Neural crest cell (in vitro differentiated cells): ENCODE measurements at regions not wholly inside any gene's neighbourhood (a gene's known extent, or its start where the extent isn't known, plus 50 kb on each side); places are given as distances from the start of the nearest gene placed in this dataset.

Experiments
- DNase-seq: peaks from one replicate; pipeline ENCODE4 v3.0.0; 2021; ENCODE audit warnings: low read depth, mixed read lengths, low spot score
- H3K27ac Mint-ChIP-seq: one replicate; pipeline ENCODE4 v1.8.0; 2021; ENCODE audit warnings: mild to moderate bottlenecking, mixed read lengths; ENCODE audit not compliant: unreplicated experiment
- H3K27me3 Mint-ChIP-seq: 2 replicates; pipeline ENCODE4 v1.8.0; 2021; ENCODE audit warnings: low read depth, mild to moderate bottlenecking, mixed read lengths
- H3K36me3 Mint-ChIP-seq: 2 replicates; pipeline ENCODE4 v1.8.0; 2021; ENCODE audit warnings: low read depth, mild to moderate bottlenecking, mixed read lengths
- H3K4me1 Mint-ChIP-seq: 2 replicates; pipeline ENCODE4 v1.8.0; 2021; ENCODE audit warnings: mixed read lengths
- H3K4me3 Mint-ChIP-seq: one replicate; pipeline ENCODE4 v1.8.0; 2021; ENCODE audit warnings: mild to moderate bottlenecking, mixed read lengths
- H3K9me3 Mint-ChIP-seq: 2 replicates; pipeline ENCODE4 v1.8.0; 2021; ENCODE audit warnings: mixed read lengths
- CTCF ChIP-seq: fragments of 200-600 bp; sonication (generic); conservative IDR thresholded peaks from 2 replicates; pipeline ENCODE4 v1.5.0; 2021; ENCODE audit warnings: antibody characterized with exemption, mild to moderate bottlenecking

DNA sequence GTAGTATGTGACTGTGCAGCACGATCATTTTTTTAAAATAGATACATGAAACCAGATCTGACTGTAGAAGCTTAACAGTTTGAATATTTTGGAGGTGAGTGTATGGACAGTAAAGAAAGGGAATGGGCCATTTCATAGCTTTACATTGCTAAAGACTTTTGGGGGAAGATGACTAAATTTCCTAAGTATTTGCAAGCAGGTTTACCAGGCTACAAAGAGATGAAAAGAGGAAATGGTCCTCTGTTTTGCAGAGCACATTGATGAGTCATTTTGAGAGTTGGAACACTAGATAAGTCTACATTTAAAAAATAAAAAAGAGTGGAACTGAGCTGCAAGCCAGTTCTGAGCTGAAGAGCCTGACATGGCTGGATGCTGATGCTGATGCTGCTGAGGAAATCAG, 115.7 kb upstream of the LRATD1 start:
- no peak for DNase-seq
- no peak overlapping the region for H3K27ac Mint-ChIP-seq
- no peak for TF ChIP-seq CTCF
- no peak overlapping the region for H3K4me3 Mint-ChIP-seq
- no peaks in the 10 kb centered on the region for H3K36me3 Mint-ChIP-seq
- H3K4me1 Mint-ChIP-seq, result peaks cover 6% of the 10 kb centered on the region
- H3K27me3 Mint-ChIP-seq, result no peaks in the 10 kb centered on the region
- no peaks in the 10 kb centered on the region for H3K9me3 Mint-ChIP-seq

DNA sequence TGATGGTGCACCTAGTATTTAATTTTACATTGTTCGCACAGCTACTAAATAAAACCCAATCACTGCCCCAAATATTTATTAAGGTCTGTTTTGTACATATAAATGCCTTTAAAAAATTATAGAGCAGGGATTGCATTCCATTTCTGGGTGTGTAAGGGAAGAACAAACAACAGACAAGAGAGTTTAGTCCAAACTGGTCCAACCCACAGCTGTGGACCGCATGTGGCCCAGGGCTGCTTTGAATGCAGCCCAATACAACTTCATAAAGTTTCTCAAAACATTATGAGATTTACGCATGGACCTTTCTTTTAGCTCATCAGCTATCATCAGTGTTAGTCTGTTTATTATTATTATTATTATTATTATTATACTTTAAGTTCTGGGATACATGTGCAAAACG, 114.8 kb upstream of the LRATD1 start:
- H3K36me3 Mint-ChIP-seq, result no peaks in the 10 kb centered on the region
- H3K27me3 Mint-ChIP-seq, result no peaks in the 10 kb centered on the region
- H3K4me1 Mint-ChIP-seq, result peaks cover 6% of the 10 kb centered on the region
- no peak overlapping the region for H3K27ac Mint-ChIP-seq
- no peak for TF ChIP-seq CTCF
- H3K4me3 Mint-ChIP-seq, result no peak overlapping the region
- H3K9me3 Mint-ChIP-seq, result no peaks in the 10 kb centered on the region
- DNase-seq, result no peak

- no peaks in the 10 kb centered on the region for H3K27me3 Mint-ChIP-seq
- H3K27ac Mint-ChIP-seq, result no peak overlapping the region
- TF ChIP-seq CTCF, result no peak
- no peaks in the 10 kb centered on the region for H3K4me1 Mint-ChIP-seq
- H3K36me3 Mint-ChIP-seq, result no peaks in the 10 kb centered on the region
- H3K4me3 Mint-ChIP-seq, result no peak overlapping the region
- no peaks in the 10 kb centered on the region for H3K9me3 Mint-ChIP-seq
- DNase-seq, result no peak
Measured at GRCh38 chr2:14520385-14520945, 112.1 kb upstream of the LRATD1 start.

GRCh38 chr2:14524041-14524802, 108.3 kb upstream of the LRATD1 start:
- Mint-ChIP-seq H3K27me3 (no peaks in the 10 kb centered on the region), H3K4me1 (no peaks in the 10 kb centered on the region), H3K9me3 (no peaks in the 10 kb centered on the region), H3K4me3 (no peak overlapping the region), H3K36me3 (no peaks in the 10 kb centered on the region), H3K27ac (no peak overlapping the region)
- no peak for DNase-seq
- TF ChIP-seq CTCF, result no peak

GRCh38 chr2:14524803-14525080, 107.8 kb upstream of the LRATD1 start:
- Mint-ChIP-seq H3K36me3 (no peaks in the 10 kb centered on the region), H3K4me3 (no peak overlapping the region), H3K27ac (no peak overlapping the region), H3K9me3 (no peaks in the 10 kb centered on the region), H3K27me3 (no peaks in the 10 kb centered on the region), H3K4me1 (no peaks in the 10 kb centered on the region)
- no peak for DNase-seq
- no peak for TF ChIP-seq CTCF
